ENCODE measurements at regions not wholly inside any gene's neighbourhood (a gene's known extent, or its start where the extent isn't known, plus 50 kb on each side); places are given as distances from the start of the nearest gene placed in this dataset.
"Not testable (repeated sequence)": the region's sequence is repeated elsewhere in the genome, so short reads cannot be mapped to it uniquely, and the experiment has no call there.

DNA sequence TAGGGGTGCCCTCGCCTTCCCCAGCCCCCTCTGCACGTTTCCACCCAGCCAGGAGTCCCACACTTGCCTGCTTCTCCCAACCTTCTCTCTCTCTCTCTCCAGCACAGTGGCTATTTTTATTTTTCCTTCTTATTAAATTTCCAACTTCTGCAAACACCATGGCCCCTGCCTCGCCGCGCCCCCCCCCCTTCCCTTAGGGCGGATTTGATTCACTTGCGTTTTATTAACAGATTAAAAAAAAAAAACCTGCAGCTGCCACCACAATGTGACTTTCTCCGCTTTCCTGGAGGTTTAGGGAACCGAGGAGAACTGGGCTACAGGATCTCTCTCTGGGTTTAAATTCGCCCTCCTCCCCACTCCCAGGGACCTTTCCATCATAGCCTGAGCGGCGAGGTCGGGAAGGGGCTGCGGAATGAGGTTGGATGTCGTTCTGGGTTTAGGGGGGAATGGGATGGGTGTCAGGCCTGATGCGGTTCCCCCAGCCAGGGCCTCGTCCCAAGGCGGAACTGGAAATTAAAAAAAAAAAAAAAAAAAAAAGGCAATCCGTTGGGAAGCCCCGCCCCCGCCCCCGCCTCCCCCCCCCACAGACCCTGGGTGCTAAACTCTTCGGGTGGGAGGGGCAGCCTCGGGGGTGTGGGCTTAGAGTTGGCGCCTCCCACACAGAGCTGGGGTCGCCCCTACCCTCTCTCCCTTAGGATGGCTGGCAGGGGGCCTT lies 87.3 kb upstream of the ADGRL1 start:
- H3K4me3 ChIP-seq; H3K27ac ChIP-seq; H3K9me3 ChIP-seq; intact Hi-C loops (cut with DNase I; ENCODE audit: low total_unique reads); in situ Hi-C loops (cut with MboI; ENCODE audit: low sequenced_read_pairs in 4 of 4); H3K27me3 ChIP-seq; H3K4me1 ChIP-seq; DNase-seq; H3K36me3 ChIP-seq; ATAC-seq: not testable (repeated sequence)

DNA sequence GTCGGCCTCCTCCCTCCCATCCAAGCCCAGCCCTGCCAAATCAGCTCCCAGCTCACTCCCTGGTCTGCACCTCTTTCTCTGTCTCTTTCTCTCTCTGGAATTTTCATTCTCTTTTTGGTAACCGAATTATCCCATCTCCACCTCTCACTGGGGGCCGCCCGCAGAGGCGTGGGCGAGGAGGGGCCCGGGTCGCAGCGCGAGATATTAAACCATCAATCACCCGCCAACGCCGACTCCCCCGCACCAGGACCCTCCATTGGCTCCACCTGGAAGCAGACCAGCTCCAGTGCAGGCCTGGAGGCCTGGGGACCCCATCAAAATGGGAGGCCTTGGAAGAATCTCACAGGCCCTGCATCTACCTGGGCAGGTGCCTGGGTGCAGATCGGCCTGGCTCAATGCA lies 83.8 kb upstream of the ADGRL1 start:
- intact Hi-C loops (cut with DNase I; ENCODE audit: low total_unique reads); DNase-seq; in situ Hi-C loops (cut with MboI; ENCODE audit: low sequenced_read_pairs in 4 of 4); H3K36me3 ChIP-seq; ATAC-seq; H3K27ac ChIP-seq; H3K9me3 ChIP-seq; H3K4me3 ChIP-seq; H3K27me3 ChIP-seq; H3K4me1 ChIP-seq: not testable (repeated sequence)

GRCh38 chr19:14287837-14288236 lies 81.9 kb upstream of the ADGRL1 start:
- H3K36me3 ChIP-seq; H3K4me1 ChIP-seq; H3K4me3 ChIP-seq; in situ Hi-C loops (cut with MboI; ENCODE audit: low sequenced_read_pairs in 4 of 4); H3K27ac ChIP-seq; H3K27me3 ChIP-seq; H3K9me3 ChIP-seq; ATAC-seq; intact Hi-C loops (cut with DNase I; ENCODE audit: low total_unique reads); DNase-seq: not testable (repeated sequence)

- H3K36me3 ChIP-seq; in situ Hi-C loops (cut with MboI; ENCODE audit: low sequenced_read_pairs in 4 of 4); ATAC-seq; intact Hi-C loops (cut with DNase I; ENCODE audit: low total_unique reads); DNase-seq; H3K27ac ChIP-seq; H3K9me3 ChIP-seq; H3K27me3 ChIP-seq; H3K4me1 ChIP-seq; H3K4me3 ChIP-seq: not testable (repeated sequence)
Observed at GRCh38 chr19:14286594-14286993, 80.6 kb upstream of the ADGRL1 start.

GRCh38 chr19:14285726-14286125 lies 79.8 kb upstream of the ADGRL1 start:
- H3K4me3 ChIP-seq; H3K4me1 ChIP-seq; H3K27me3 ChIP-seq; H3K36me3 ChIP-seq; in situ Hi-C loops (cut with MboI; ENCODE audit: low sequenced_read_pairs in 4 of 4); ATAC-seq; DNase-seq; H3K27ac ChIP-seq; intact Hi-C loops (cut with DNase I; ENCODE audit: low total_unique reads); H3K9me3 ChIP-seq: not testable (repeated sequence)

- intact Hi-C loops (cut with DNase I; ENCODE audit: low total_unique reads); H3K4me3 ChIP-seq; DNase-seq; H3K4me1 ChIP-seq; H3K9me3 ChIP-seq; ATAC-seq; in situ Hi-C loops (cut with MboI; ENCODE audit: low sequenced_read_pairs in 4 of 4); H3K36me3 ChIP-seq; H3K27ac ChIP-seq; H3K27me3 ChIP-seq: not testable (repeated sequence)
Observed at GRCh38 chr19:14283813-14284520, 78.0 kb upstream of the ADGRL1 start.

DNA sequence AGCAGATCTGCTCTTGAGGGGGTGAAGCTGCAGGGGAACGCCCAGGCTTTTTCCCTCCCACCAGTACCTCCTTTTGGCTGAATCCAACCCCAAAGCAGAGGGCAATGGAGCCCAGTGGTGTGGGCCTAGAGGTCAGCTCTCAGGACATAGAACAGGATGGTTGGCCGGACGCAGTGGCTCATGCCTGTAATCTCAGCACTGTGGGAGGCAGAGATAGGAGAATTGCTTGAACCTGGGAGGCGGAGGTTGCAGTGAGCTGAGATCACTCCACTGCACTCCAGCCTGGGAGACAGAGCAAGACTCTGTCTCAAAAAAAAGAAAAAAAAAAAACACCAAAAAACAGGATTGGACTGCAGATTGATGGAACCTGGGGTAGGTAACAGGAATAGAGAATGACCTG lies 73.3 kb upstream of the ADGRL1 start:
- in situ Hi-C loops (cut with MboI; ENCODE audit: low sequenced_read_pairs in 4 of 4), result not testable (repeated sequence)

DNA sequence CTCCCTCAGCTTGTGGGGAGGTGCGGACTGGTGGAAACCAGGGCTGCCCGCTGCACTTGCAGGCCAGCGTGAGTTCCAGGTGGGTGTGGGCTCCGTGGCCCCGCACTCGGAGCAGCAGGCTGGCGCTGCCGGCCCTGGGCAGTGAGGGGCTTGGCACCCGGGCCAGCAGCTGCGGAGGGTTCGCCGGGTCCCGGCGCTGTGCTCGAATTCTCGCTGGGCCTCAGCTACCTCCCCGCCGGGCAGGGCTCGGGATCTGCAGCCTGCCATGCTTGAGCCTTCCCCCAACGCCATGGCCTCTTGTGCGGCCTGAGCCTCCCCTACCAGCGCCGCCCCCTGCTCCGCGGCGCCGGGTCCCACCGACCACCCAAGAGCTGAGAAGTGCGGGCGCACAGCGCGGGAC lies 71.6 kb upstream of the ADGRL1 start:
- TF ChIP-seq, protein P1, sequence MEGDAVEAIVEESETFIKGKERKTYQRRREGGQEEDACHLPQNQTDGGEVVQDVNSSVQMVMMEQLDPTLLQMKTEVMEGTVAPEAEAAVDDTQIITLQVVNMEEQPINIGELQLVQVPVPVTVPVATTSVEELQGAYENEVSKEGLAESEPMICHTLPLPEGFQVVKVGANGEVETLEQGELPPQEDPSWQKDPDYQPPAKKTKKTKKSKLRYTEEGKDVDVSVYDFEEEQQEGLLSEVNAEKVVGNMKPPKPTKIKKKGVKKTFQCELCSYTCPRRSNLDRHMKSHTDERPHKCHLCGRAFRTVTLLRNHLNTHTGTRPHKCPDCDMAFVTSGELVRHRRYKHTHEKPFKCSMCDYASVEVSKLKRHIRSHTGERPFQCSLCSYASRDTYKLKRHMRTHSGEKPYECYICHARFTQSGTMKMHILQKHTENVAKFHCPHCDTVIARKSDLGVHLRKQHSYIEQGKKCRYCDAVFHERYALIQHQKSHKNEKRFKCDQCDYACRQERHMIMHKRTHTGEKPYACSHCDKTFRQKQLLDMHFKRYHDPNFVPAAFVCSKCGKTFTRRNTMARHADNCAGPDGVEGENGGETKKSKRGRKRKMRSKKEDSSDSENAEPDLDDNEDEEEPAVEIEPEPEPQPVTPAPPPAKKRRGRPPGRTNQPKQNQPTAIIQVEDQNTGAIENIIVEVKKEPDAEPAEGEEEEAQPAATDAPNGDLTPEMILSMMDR (IDR thresholded peaks at IDR 0.05 in 4 of 5, conservative IDR thresholded peaks at IDR 0.05 in 1 of 5), result no peak
- TF ChIP-seq POLR2A (IDR thresholded peaks at IDR 0.05), result no peak
- H3K27ac ChIP-seq, result no peak overlapping the region
- intact Hi-C loops (cut with DNase I; ENCODE audit: low total_unique reads) (no loop called here), in situ Hi-C loops (cut with MboI; ENCODE audit: low sequenced_read_pairs in 4 of 4) (no loop called here)
- no peaks in the 10 kb centered on the region for H3K9me3 ChIP-seq
- no peaks in the 10 kb centered on the region for H3K4me1 ChIP-seq
- peaks cover 0 to 10% (median 2%) of the 10 kb centered on the region in 3 donors for H3K27me3 ChIP-seq
- no peak for DNase-seq
- ATAC-seq, result no peak
- no peaks in the 10 kb centered on the region for H3K36me3 ChIP-seq
- H3K4me3 ChIP-seq, result no peak overlapping the region

More for the DNA sequence above, 73.3 kb upstream of the ADGRL1 start:
- H3K27ac ChIP-seq; H3K4me3 ChIP-seq; ATAC-seq; H3K9me3 ChIP-seq; H3K36me3 ChIP-seq; intact Hi-C loops (cut with DNase I; ENCODE audit: low total_unique reads); H3K4me1 ChIP-seq; DNase-seq: not testable (repeated sequence)
- peaks cover 0 to 10% (median 0%) of the 10 kb centered on the region in 3 donors for H3K27me3 ChIP-seq

DNA sequence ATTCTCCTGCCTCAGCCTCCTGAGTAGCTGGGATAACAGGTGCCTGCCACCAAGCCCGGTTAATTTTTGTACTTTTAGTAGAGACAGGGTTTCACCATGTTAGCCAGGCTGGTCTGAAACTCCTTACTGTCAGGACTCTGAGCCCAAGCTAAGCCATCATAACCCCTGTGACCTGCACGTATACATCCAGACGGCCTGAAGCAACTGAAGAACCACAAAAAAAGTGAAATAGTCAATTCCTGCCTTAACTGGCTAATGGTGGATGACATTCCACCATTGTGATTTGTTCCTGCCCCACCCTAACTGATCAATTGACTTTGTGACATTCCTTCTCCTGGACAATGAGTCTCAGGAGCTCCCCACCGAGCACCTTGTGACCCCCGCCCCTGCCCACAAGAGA lies 69.9 kb upstream of the ADGRL1 start:
- H3K4me1 ChIP-seq; H3K9me3 ChIP-seq; H3K27ac ChIP-seq; DNase-seq; intact Hi-C loops (cut with DNase I; ENCODE audit: low total_unique reads); H3K4me3 ChIP-seq; ATAC-seq; in situ Hi-C loops (cut with MboI; ENCODE audit: low sequenced_read_pairs in 4 of 4); H3K36me3 ChIP-seq: not testable (repeated sequence)
- peaks cover 0 to 11% (median 10%) of the 10 kb centered on the region in 3 donors for H3K27me3 ChIP-seq
